Liver (tissue), 8 donors: ENCODE measurements at regions not wholly inside any gene's neighbourhood (a gene's known extent, or its start where the extent isn't known, plus 50 kb on each side); places are given as distances from the start of the nearest gene placed in this dataset.

Experiments used
- DNase-seq: peaks from one replicate; pipeline ENCODE4 v3.0.0-alpha.2; 2017; ENCODE audit warnings: low spot score
- H3K27ac ChIP-seq, 2 donors: one replicate each; pipeline ENCODE4 v1.7.0; 2013; ENCODE audit warnings: inconsistent platforms in 2 of 2, low read length in 2 of 2, control low read depth in 1 of 2, low read depth in 1 of 2, mild to moderate bottlenecking in 1 of 2
- H3K27me3 ChIP-seq, 4 donors: one replicate each; pipeline versions ENCODE4 v1.6.1 to v1.7.0; 2013; ENCODE audit warnings: low read length in 3 of 4, inconsistent platforms in 1 of 4, mild to moderate bottlenecking in 1 of 4, moderate library complexity in 1 of 4; ENCODE audit not compliant: control insufficient read depth in 4 of 4, insufficient read depth in 4 of 4
- H3K36me3 ChIP-seq, 4 donors: one replicate each; pipeline versions ENCODE4 v1.6.1 to v1.7.0; 2013; ENCODE audit warnings: low read length in 3 of 4, mild to moderate bottlenecking in 3 of 4, low read depth in 1 of 4, moderate library complexity in 1 of 4; ENCODE audit not compliant: control insufficient read depth in 4 of 4, insufficient read depth in 3 of 4
- H3K4me1 ChIP-seq, 4 donors: one replicate each; pipeline versions ENCODE4 v1.6.1 to v1.7.0; 2013; ENCODE audit warnings: low read length in 3 of 4, mild to moderate bottlenecking in 3 of 4, moderate library complexity in 1 of 4; ENCODE audit not compliant: control insufficient read depth in 4 of 4, insufficient read depth in 4 of 4
- H3K4me3 ChIP-seq, 3 donors: one replicate each; pipeline versions ENCODE4 v1.6.1 to v1.7.0; 2013; ENCODE audit warnings: low read length in 3 of 3, control low read depth in 1 of 3, low read depth in 1 of 3, mild to moderate bottlenecking in 1 of 3
- H3K9ac ChIP-seq, 2 donors: one replicate each; pipeline ENCODE4 v1.7.0; 2013; ENCODE audit warnings: low read length in 2 of 2, mild to moderate bottlenecking in 2 of 2, moderate library complexity in 2 of 2, control low read depth in 1 of 2, low read depth in 1 of 2
- H3K9me3 ChIP-seq, 4 donors: one replicate each; pipeline versions ENCODE4 v1.6.1 to v1.7.0; 2013; ENCODE audit warnings: low read length in 3 of 4; ENCODE audit not compliant: control insufficient read depth in 4 of 4
- EGR1 ChIP-seq, 2 donors: IDR thresholded peaks; 2 replicates each; pipeline ENCODE4 v1.6.1; 2016 to 2018; ENCODE audit warnings: antibody characterized with exemption in 2 of 2, low read depth in 2 of 2
- FOXA1 ChIP-seq: IDR thresholded peaks from 2 replicates; pipeline ENCODE4 v1.6.1; 2016; ENCODE audit warnings: antibody characterized with exemption
- HNF4A ChIP-seq, 2 donors: conservative IDR thresholded peaks; 2 replicates each; pipeline ENCODE4 v1.6.1; 2016; ENCODE audit warnings: antibody characterized with exemption in 2 of 2, mild to moderate bottlenecking in 2 of 2
- HNF4G ChIP-seq: IDR thresholded peaks from 2 replicates; pipeline ENCODE4 v1.6.1; 2016; ENCODE audit warnings: antibody characterized with exemption
- JUND ChIP-seq, 2 donors: IDR thresholded peaks; 2 replicates each; pipeline ENCODE4 v1.6.1; 2016; ENCODE audit warnings: antibody characterized with exemption in 2 of 2
- NR2F2 ChIP-seq: IDR thresholded peaks from 2 replicates; pipeline ENCODE4 v1.6.1; 2016; ENCODE audit warnings: antibody characterized with exemption
- RAD21 ChIP-seq, 2 donors: IDR thresholded peaks; 2 replicates each; pipeline ENCODE4 v1.6.1; 2016; ENCODE audit warnings: antibody characterized with exemption in 2 of 2, mild to moderate bottlenecking in 2 of 2
- RXRA ChIP-seq, 2 donors: IDR thresholded peaks; 2 replicates each; pipeline ENCODE4 v1.6.1; 2017 to 2018; ENCODE audit warnings: antibody characterized with exemption in 2 of 2, mild to moderate bottlenecking in 1 of 2
- SP1 ChIP-seq: IDR thresholded peaks from 2 replicates; pipeline ENCODE4 v1.6.1; 2018; ENCODE audit warnings: antibody characterized with exemption, mild to moderate bottlenecking
- TAF1 ChIP-seq: conservative IDR thresholded peaks from 2 replicates; pipeline ENCODE4 v1.6.1; 2016; ENCODE audit warnings: antibody characterized with exemption, mild to moderate bottlenecking
- YY1 ChIP-seq: IDR thresholded peaks from 2 replicates; pipeline ENCODE4 v1.6.1; 2016; ENCODE audit warnings: antibody characterized with exemption, mild to moderate bottlenecking
- WGBS: extraction: QIAGEN DNeasy Blood & Tissue Kit; methylation state at CpG from one replicate; pipeline ENCODE4 v1.1.7; 2013; 5-methylcytosine and 5-hydroxymethylcytosine counted together
- TF ChIP-seq, protein P1 (sequence below): IDR thresholded peaks from 2 replicates; pipeline ENCODE4 v1.6.1; 2016; ENCODE audit warnings: antibody characterized with exemption, mild to moderate bottlenecking
- TF ChIP-seq, protein P2 (sequence below): IDR thresholded peaks from 2 replicates; pipeline ENCODE4 v1.6.1; 2016; ENCODE audit warnings: antibody characterized with exemption
- TF ChIP-seq, protein P3 (sequence below): fragments of 150-350 bp; IDR thresholded peaks from 2 replicates; pipeline ENCODE4 v1.5.1; 2017; ENCODE audit warnings: improper control_type of control experiment, low read depth, low read length; ENCODE audit not compliant: missing input control
- donor health status: healthy.
- donor health status: healthy.
- donor health status: healthy.
- donor health status: healthy.
- donor health status: healthy.

DNA sequence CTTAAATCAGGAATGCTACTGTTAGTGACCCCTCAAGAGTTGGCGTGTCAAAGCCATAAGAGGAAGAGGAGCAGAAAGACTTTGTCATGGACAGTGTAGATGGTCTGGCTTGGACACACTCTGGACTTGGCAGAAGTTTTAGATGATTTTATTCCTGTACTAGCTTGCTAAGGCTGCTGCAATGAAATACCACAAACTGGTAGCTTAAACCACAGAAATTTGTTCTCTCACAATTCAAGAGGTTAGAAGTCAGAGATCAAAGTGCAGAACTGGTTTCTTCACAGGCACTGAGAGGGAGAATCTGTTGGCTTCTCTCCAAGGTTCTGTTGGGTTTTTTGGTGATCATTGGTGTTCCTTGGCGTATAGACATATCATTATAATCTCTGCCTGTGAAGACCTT lies 869.8 kb upstream of the B3GALT2 start:
- no peaks in the 10 kb centered on the region for H3K27me3 ChIP-seq
- no peak for DNase-seq
- TF ChIP-seq, protein P1, sequence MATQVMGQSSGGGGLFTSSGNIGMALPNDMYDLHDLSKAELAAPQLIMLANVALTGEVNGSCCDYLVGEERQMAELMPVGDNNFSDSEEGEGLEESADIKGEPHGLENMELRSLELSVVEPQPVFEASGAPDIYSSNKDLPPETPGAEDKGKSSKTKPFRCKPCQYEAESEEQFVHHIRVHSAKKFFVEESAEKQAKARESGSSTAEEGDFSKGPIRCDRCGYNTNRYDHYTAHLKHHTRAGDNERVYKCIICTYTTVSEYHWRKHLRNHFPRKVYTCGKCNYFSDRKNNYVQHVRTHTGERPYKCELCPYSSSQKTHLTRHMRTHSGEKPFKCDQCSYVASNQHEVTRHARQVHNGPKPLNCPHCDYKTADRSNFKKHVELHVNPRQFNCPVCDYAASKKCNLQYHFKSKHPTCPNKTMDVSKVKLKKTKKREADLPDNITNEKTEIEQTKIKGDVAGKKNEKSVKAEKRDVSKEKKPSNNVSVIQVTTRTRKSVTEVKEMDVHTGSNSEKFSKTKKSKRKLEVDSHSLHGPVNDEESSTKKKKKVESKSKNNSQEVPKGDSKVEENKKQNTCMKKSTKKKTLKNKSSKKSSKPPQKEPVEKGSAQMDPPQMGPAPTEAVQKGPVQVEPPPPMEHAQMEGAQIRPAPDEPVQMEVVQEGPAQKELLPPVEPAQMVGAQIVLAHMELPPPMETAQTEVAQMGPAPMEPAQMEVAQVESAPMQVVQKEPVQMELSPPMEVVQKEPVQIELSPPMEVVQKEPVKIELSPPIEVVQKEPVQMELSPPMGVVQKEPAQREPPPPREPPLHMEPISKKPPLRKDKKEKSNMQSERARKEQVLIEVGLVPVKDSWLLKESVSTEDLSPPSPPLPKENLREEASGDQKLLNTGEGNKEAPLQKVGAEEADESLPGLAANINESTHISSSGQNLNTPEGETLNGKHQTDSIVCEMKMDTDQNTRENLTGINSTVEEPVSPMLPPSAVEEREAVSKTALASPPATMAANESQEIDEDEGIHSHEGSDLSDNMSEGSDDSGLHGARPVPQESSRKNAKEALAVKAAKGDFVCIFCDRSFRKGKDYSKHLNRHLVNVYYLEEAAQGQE: no peak
- TF ChIP-seq JUND (IDR thresholded peaks at IDR 0.05): no peak
- peak in 1 of 2 donors; percentile 28 for TF ChIP-seq RXRA (IDR thresholded peaks at IDR 0.05)
- TF ChIP-seq NR2F2: peak; percentile 84
- TF ChIP-seq HNF4A (conservative IDR thresholded peaks at IDR 0.05): peak; percentile 79 to 84
- TF ChIP-seq RAD21 (IDR thresholded peaks at IDR 0.05): peak in 1 of 2 donors; percentile 33
- no peaks in the 10 kb centered on the region for H3K36me3 ChIP-seq
- no peak overlapping the region for H3K4me3 ChIP-seq
- H3K27ac ChIP-seq: no peak overlapping the region
- peaks cover 3 to 10% (median 6%) of the 10 kb centered on the region in 4 donors for H3K4me1 ChIP-seq
- H3K9me3 ChIP-seq: no peaks in the 10 kb centered on the region
- WGBS: 52% methylated on average over 2 of the region's 2 CpGs
- no peak overlapping the region for H3K9ac ChIP-seq

GRCh38 chr1:194055536-194055935 lies 869.1 kb upstream of the B3GALT2 start:
- H3K9ac ChIP-seq: no peak overlapping the region
- no peak for DNase-seq
- no peak overlapping the region for H3K27ac ChIP-seq
- WGBS: 28% methylated on average over 1 of the region's 1 CpG
- no peak overlapping the region for H3K4me3 ChIP-seq
- no peaks in the 10 kb centered on the region for H3K36me3 ChIP-seq
- no peaks in the 10 kb centered on the region for H3K27me3 ChIP-seq
- H3K4me1 ChIP-seq: peaks cover 3 to 10% (median 6%) of the 10 kb centered on the region in 4 donors
- TF ChIP-seq RAD21 (IDR thresholded peaks at IDR 0.05): no peak
- TF ChIP-seq YY1: no peak
- no peak for TF ChIP-seq EGR1 (IDR thresholded peaks at IDR 0.05; ENCODE audit: low read depth in 2 of 2)
- TF ChIP-seq TAF1: no peak
- no peak for TF ChIP-seq SP1
- no peak for TF ChIP-seq FOXA1
- no peak for TF ChIP-seq HNF4A (conservative IDR thresholded peaks at IDR 0.05)
- TF ChIP-seq, protein P2, sequence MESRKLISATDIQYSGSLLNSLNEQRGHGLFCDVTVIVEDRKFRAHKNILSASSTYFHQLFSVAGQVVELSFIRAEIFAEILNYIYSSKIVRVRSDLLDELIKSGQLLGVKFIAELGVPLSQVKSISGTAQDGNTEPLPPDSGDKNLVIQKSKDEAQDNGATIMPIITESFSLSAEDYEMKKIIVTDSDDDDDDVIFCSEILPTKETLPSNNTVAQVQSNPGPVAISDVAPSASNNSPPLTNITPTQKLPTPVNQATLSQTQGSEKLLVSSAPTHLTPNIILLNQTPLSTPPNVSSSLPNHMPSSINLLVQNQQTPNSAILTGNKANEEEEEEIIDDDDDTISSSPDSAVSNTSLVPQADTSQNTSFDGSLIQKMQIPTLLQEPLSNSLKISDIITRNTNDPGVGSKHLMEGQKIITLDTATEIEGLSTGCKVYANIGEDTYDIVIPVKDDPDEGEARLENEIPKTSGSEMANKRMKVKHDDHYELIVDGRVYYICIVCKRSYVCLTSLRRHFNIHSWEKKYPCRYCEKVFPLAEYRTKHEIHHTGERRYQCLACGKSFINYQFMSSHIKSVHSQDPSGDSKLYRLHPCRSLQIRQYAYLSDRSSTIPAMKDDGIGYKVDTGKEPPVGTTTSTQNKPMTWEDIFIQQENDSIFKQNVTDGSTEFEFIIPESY: no peak
- no peak for TF ChIP-seq RXRA (IDR thresholded peaks at IDR 0.05)
- TF ChIP-seq, protein P3, sequence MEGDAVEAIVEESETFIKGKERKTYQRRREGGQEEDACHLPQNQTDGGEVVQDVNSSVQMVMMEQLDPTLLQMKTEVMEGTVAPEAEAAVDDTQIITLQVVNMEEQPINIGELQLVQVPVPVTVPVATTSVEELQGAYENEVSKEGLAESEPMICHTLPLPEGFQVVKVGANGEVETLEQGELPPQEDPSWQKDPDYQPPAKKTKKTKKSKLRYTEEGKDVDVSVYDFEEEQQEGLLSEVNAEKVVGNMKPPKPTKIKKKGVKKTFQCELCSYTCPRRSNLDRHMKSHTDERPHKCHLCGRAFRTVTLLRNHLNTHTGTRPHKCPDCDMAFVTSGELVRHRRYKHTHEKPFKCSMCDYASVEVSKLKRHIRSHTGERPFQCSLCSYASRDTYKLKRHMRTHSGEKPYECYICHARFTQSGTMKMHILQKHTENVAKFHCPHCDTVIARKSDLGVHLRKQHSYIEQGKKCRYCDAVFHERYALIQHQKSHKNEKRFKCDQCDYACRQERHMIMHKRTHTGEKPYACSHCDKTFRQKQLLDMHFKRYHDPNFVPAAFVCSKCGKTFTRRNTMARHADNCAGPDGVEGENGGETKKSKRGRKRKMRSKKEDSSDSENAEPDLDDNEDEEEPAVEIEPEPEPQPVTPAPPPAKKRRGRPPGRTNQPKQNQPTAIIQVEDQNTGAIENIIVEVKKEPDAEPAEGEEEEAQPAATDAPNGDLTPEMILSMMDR: no peak
- no peak for TF ChIP-seq HNF4G
- TF ChIP-seq, protein P1: no peak
- H3K9me3 ChIP-seq: no peaks in the 10 kb centered on the region
